ENCODE measurements at regions not wholly inside any gene's neighbourhood (a gene's known extent, or its start where the extent isn't known, plus 50 kb on each side); places are given as distances from the start of the nearest gene placed in this dataset.

DNA sequence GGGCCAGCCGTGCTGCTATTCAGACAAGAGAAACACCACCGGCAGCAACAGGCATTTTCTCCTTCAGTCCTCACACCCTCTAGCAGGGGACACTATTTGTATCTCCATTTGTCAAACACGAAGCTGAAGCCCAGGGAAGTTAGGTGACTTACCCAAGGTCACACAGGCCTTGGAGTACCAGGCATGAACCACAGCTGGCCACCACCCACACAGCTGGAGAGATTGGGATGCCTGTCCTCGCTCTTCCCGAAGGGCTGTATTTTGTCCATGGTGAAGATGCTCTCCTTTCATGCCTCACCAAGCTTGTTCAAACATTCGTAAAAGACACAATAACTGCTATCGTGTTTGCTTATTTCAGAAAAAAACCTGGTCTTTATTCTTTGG, 182.7 kb downstream of the INHBB start:
- Histone ChIP-seq H3K4me1 (ENCODE audit: control insufficient read depth, insufficient read depth, low read length) (no peaks in the 10 kb centered on the region), H3K4me3 (ENCODE audit: low read depth, low read length) (no peak overlapping the region), H3K36me3 (ENCODE audit: control insufficient read depth in 2 of 2, insufficient read depth in 1 of 2, low read length in 2 of 2) (no peaks in the 10 kb centered on the region), H3K27ac (ENCODE audit: extremely low read depth, low read depth, low read length) (no peak overlapping the region), H3K9me3 (ENCODE audit: control insufficient read depth, insufficient read depth, low read depth, low read length) (no peaks in the 10 kb centered on the region)
- TF ChIP-seq ZNF626 (tag by site-specific recombination; IDR thresholded peaks at IDR 0.05) (no peak), ZNF624 (tag by site-specific recombination; IDR thresholded peaks at IDR 0.05) (no peak), ZNF701 (tag by site-specific recombination; IDR thresholded peaks at IDR 0.05) (no peak), SP3 (tag by site-specific recombination; IDR thresholded peaks at IDR 0.05) (no peak), TCF7L2 (IDR thresholded peaks at IDR 0.05; ENCODE audit: borderline replicate concordance, low read depth, low read length) (no peak), ZNF223 (tag by site-specific recombination; IDR thresholded peaks at IDR 0.05) (no peak), ZNF341 (tag by site-specific recombination; IDR thresholded peaks at IDR 0.05; ENCODE audit: low read depth) (no peak), ZNF510 (tag by site-specific recombination; IDR thresholded peaks at IDR 0.05; ENCODE audit: insufficient replicate concordance) (no peak)
- POLR2A ChIA-PET, result no interaction called here
- CTCF ChIA-PET, result interaction anchor here (1.1 kb wide), 1 partner anchor 25 kb away, joined by 3 read pairs; no protein-coding TSS in a partner anchor

DNA sequence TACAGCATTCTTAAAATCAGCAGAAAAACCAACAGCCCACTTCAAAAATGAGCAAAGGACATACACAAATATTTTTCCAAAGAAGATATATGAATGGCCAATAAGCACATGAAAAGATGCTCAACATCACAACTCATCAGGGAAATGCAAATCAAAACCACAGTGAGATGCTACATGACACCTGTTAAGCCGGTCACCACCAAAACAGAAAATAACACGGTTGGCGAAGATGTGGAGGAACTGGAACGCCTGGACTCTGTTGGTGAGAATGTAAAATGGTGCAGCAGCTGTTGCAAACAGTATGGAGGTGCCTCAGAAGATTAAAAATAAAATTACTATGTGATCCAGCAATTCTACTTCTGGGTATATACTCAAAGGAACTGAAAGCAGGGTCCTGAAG, 184.8 kb downstream of the INHBB start:
- ChIA-PET POLR2A (no interaction called here), CTCF (interaction anchor here (0.7 to 1.4 kb wide), 2 partner anchors 9 to 165 kb away, joined by 3 to 5 read pairs; no protein-coding TSS in a partner anchor)
- Histone ChIP-seq H3K27ac (ENCODE audit: extremely low read depth, low read depth, low read length) (no peak overlapping the region), H3K4me1 (ENCODE audit: control insufficient read depth, insufficient read depth, low read length) (no peaks in the 10 kb centered on the region), H3K36me3 (ENCODE audit: control insufficient read depth in 2 of 2, insufficient read depth in 1 of 2, low read length in 2 of 2) (no peaks in the 10 kb centered on the region), H3K9me3 (ENCODE audit: control insufficient read depth, insufficient read depth, low read depth, low read length) (no peaks in the 10 kb centered on the region), H3K4me3 (ENCODE audit: low read depth, low read length) (no peak overlapping the region)
- no peak for TF ChIP-seq ZNF501 (tag by site-specific recombination; IDR thresholded peaks at IDR 0.05)
- TF ChIP-seq, protein P1, sequence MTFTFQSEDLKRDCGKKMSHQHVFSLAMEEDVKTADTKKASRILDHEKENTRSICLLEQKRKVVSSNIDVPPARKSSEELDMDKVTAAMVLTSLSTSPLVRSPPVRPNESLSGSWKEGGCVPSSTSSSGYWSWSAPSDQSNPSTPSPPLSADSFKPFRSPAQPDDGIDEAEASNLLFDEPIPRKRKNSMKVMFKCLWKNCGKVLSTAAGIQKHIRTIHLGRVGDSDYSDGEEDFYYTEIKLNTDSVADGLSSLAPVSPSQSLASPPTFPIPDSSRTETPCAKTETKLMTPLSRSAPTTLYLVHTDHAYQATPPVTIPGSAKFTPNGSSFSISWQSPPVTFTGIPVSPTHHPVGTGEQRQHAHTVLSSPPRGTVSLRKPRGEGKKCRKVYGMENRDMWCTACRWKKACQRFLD (tag by site-specific recombination; IDR thresholded peaks at IDR 0.05), result no peak
- TF ChIP-seq, protein P2, sequence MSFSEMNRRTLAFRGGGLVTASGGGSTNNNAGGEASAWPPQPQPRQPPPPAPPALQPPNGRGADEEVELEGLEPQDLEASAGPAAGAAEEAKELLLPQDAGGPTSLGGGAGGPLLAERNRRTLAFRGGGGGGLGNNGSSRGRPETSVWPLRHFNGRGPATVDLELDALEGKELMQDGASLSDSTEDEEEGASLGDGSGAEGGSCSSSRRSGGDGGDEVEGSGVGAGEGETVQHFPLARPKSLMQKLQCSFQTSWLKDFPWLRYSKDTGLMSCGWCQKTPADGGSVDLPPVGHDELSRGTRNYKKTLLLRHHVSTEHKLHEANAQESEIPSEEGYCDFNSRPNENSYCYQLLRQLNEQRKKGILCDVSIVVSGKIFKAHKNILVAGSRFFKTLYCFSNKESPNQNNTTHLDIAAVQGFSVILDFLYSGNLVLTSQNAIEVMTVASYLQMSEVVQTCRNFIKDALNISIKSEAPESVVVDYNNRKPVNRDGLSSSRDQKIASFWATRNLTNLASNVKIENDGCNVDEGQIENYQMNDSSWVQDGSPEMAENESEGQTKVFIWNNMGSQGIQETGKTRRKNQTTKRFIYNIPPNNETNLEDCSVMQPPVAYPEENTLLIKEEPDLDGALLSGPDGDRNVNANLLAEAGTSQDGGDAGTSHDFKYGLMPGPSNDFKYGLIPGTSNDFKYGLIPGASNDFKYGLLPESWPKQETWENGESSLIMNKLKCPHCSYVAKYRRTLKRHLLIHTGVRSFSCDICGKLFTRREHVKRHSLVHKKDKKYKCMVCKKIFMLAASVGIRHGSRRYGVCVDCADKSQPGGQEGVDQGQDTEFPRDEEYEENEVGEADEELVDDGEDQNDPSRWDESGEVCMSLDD (tag by site-specific recombination; IDR thresholded peaks at IDR 0.05), result no peak
- TF ChIP-seq ZNF366 (tag by site-specific recombination; conservative IDR thresholded peaks at IDR 0.05), result no peak
- no peak for TF ChIP-seq ZNF350 (tag by site-specific recombination; IDR thresholded peaks at IDR 0.05)
- TF ChIP-seq TRIM28 (IDR thresholded peaks at IDR 0.05; ENCODE audit: borderline replicate concordance, low read length), result no peak
- TF ChIP-seq ZNF777 (tag by site-specific recombination; IDR thresholded peaks at IDR 0.05; ENCODE audit: borderline replicate concordance), result no peak
- TF ChIP-seq, protein P3, sequence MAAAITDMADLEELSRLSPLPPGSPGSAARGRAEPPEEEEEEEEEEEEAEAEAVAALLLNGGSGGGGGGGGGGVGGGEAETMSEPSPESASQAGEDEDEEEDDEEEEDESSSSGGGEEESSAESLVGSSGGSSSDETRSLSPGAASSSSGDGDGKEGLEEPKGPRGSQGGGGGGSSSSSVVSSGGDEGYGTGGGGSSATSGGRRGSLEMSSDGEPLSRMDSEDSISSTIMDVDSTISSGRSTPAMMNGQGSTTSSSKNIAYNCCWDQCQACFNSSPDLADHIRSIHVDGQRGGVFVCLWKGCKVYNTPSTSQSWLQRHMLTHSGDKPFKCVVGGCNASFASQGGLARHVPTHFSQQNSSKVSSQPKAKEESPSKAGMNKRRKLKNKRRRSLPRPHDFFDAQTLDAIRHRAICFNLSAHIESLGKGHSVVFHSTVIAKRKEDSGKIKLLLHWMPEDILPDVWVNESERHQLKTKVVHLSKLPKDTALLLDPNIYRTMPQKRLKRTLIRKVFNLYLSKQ (tag by site-specific recombination; IDR thresholded peaks at IDR 0.05; ENCODE audit: borderline replicate concordance), result no peak
- no peak for TF ChIP-seq ZNF423 (tag by site-specific recombination; IDR thresholded peaks at IDR 0.05)

DNA sequence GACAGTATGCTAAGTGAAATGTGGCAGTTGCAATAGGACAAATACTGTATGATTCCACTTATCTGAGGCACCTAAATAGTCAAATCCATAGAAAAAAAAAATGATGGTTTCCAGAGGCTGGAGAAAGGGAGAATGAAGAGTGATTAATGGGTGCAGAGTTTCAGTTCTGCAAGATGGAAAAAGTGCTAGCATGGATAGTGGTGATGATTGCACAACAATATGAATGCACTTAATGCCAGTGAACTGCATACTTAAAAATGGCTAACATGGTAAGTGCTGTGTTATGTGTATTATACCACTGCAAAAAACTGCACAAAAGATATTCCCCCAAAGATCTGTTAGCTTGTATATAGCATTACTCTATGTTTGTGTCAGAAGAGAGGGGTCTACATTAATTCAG, 185.4 kb downstream of the INHBB start:
- CTCF ChIA-PET, result interaction anchor here (0.6 to 0.9 kb wide), 2 partner anchors 145 to 155 kb away, joined by 3 to 4 read pairs; no protein-coding TSS in a partner anchor
- TF ChIP-seq, protein P4, sequence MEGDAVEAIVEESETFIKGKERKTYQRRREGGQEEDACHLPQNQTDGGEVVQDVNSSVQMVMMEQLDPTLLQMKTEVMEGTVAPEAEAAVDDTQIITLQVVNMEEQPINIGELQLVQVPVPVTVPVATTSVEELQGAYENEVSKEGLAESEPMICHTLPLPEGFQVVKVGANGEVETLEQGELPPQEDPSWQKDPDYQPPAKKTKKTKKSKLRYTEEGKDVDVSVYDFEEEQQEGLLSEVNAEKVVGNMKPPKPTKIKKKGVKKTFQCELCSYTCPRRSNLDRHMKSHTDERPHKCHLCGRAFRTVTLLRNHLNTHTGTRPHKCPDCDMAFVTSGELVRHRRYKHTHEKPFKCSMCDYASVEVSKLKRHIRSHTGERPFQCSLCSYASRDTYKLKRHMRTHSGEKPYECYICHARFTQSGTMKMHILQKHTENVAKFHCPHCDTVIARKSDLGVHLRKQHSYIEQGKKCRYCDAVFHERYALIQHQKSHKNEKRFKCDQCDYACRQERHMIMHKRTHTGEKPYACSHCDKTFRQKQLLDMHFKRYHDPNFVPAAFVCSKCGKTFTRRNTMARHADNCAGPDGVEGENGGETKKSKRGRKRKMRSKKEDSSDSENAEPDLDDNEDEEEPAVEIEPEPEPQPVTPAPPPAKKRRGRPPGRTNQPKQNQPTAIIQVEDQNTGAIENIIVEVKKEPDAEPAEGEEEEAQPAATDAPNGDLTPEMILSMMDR (tag by site-specific recombination; IDR thresholded peaks at IDR 0.05), result no peak
- no peak for TF ChIP-seq SCRT2 (tag by site-specific recombination; IDR thresholded peaks at IDR 0.05)
- no peak for TF ChIP-seq ZNF658 (tag by site-specific recombination; IDR thresholded peaks at IDR 0.05)
- TF ChIP-seq, protein P5, sequence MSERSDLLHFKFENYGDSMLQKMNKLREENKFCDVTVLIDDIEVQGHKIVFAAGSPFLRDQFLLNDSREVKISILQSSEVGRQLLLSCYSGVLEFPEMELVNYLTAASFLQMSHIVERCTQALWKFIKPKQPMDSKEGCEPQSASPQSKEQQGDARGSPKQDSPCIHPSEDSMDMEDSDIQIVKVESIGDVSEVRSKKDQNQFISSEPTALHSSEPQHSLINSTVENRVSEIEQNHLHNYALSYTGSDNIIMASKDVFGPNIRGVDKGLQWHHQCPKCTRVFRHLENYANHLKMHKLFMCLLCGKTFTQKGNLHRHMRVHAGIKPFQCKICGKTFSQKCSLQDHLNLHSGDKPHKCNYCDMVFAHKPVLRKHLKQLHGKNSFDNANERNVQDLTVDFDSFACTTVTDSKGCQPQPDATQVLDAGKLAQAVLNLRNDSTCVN (tag by site-specific recombination; optimal IDR thresholded peaks at IDR 0.05), result no peak
- TF ChIP-seq, protein P6, sequence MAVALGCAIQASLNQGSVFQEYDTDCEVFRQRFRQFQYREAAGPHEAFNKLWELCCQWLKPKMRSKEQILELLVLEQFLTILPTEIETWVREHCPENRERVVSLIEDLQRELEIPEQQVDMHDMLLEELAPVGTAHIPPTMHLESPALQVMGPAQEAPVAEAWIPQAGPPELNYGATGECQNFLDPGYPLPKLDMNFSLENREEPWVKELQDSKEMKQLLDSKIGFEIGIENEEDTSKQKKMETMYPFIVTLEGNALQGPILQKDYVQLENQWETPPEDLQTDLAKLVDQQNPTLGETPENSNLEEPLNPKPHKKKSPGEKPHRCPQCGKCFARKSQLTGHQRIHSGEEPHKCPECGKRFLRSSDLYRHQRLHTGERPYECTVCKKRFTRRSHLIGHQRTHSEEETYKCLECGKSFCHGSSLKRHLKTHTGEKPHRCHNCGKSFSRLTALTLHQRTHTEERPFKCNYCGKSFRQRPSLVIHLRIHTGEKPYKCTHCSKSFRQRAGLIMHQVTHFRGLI (tag by site-specific recombination; IDR thresholded peaks at IDR 0.05), result no peak
- TF ChIP-seq ZNF596 (tag by site-specific recombination; IDR thresholded peaks at IDR 0.05), result no peak

More for the DNA sequence above, 185.4 kb downstream of the INHBB start:
- Histone ChIP-seq H3K4me1 (ENCODE audit: control insufficient read depth, insufficient read depth, low read length) (no peaks in the 10 kb centered on the region), H3K36me3 (ENCODE audit: control insufficient read depth in 2 of 2, insufficient read depth in 1 of 2, low read length in 2 of 2) (no peaks in the 10 kb centered on the region), H3K9me3 (ENCODE audit: control insufficient read depth, insufficient read depth, low read depth, low read length) (no peaks in the 10 kb centered on the region), H3K27ac (ENCODE audit: extremely low read depth, low read depth, low read length) (no peak overlapping the region), H3K4me3 (ENCODE audit: low read depth, low read length) (no peak overlapping the region)
- POLR2A ChIA-PET, result no interaction called here
